GM19043 (cell line): ENCODE measurements at regions not wholly inside any gene's neighbourhood (a gene's known extent, or its start where the extent isn't known, plus 50 kb on each side); places are given as distances from the start of the nearest gene placed in this dataset.

ENCODE experiments used
- ATAC-seq: cut with Tn5 transposase; IDR thresholded peaks from one replicate; pipeline ENCODE4 v1.9.1; 2021; ENCODE audit warnings: low read depth; ENCODE audit not compliant: unreplicated experiment

DNA sequence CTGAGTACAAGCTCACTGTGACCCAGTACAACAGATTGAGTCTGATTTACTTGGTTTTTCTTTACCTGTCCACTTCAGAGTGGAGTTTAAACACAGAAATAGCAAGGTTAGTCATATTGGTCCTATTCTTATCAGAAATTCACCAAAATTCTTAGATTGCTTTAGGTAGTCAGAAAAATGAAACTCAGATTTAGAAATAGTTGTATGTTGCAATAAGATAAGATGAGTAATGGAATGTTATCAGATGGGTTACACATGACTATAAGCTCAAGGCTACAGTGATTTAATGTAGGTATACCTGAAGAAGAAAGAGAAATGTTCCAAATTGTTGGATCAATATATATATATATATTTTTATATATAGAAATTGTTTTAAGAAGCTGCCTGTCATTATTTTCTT is 524.1 kb downstream of the LRFN5 start:
- ATAC-seq: no peak

GRCh38 chr14:42123526-42123925 is 516.9 kb downstream of the LRFN5 start:
- ATAC-seq: no peak

GRCh38 chr14:42113358-42114069 is 506.8 kb downstream of the LRFN5 start:
- ATAC-seq: no peak

DNA sequence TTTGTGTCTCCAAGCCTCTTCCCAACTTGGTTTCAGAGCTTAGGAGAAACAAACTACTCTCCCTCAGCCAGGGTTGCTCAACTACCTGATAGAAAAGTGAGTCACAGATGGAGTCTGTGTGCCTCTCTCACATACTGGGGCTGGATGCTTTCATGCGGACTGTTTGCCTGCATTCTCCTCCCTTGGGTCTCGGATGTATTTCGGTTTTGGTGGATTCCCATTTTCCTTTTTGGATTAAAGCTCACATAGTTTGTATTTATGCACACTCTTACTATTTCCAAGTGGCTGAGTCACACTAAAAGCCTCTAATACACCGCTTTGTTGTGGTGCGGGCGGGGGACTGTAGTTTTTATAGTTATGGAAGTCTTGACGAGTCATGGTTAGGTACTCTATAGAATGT is 505.4 kb downstream of the LRFN5 start:
- no peak for ATAC-seq

DNA sequence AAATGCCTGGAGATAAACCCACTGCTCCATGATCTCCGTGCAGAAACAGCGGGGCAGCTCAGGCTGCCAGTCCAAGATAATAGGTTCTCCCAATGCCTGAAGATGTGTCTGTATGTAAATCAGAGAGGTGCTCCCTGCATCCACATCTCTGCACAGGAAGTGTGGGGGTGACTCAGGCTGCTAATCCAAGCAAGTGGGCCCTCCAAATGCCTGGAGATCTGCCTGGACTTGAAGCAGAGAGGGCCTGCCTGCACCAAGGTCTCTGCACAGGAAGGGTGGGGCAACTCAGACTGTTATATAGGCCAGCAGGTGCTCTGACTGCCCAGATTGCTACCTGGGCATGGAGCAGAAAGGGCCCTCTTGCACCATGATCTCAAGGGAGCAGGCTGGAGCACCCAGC is 504.7 kb downstream of the LRFN5 start:
- ATAC-seq: no peak

GRCh38 chr14:42110167-42110566 is 503.5 kb downstream of the LRFN5 start:
- ATAC-seq: no peak

DNA sequence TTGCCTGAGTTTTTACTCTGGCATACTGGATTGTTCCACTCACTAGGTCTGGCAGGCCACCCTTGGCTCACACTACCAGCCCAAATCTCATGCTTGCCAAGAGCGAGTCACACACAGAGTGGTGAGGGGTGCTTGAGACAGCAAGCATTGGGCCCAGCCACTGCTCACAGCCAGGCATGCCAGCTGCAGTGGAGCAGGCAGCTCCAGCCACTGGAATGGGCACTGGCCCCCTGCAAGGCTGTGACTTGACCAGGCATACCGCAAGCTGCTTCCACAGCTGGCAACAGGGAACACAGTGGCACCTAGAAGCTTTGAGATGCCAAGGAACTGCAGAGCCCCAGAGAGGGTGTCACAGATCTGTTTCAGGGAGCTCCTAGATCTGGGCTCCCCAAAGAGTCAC is 488.5 kb downstream of the LRFN5 start:
- ATAC-seq: no peak

- no peak for ATAC-seq
Measured at GRCh38 chr14:42090122-42090521, 483.4 kb downstream of the LRFN5 start.

DNA sequence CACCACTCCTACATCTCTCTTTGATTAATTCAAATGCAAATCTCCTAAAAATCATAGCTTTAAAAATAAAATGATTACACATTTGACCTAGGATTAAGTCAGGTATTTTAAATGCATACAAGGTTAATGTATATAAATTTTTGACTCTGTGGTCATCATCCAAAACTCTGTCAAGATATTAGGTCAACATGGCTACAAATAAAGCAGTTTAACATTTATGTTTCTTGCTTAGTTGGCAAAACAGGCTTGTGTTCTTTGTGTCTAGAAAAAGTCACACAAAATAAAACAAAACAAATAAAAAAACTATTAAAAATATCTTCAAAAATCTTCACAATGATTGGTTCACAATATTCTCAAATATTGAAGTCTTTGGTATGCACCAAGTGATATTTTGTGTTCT is 473.2 kb downstream of the LRFN5 start:
- ATAC-seq: no peak

DNA sequence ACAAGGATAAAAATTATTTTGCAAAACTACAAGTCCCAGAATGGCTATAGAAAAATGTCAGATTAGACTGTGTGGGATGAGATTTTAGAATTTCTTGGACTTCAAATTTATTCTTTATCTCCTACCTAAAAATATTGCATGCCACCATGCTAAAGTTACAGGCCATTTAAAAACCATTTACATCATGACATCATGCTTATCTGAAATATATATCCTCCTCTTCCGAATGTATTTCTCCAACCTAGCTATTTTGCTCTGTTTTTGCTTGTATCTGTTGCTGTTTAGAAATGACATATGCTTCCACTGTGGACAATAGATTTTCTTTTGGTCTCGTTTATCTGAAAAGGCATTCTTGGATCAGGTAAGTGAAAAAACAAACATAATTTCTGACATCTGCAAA is 471.7 kb downstream of the LRFN5 start:
- no peak for ATAC-seq

- no peak for ATAC-seq
Measured at GRCh38 chr14:42070031-42070430, 463.4 kb downstream of the LRFN5 start.

DNA sequence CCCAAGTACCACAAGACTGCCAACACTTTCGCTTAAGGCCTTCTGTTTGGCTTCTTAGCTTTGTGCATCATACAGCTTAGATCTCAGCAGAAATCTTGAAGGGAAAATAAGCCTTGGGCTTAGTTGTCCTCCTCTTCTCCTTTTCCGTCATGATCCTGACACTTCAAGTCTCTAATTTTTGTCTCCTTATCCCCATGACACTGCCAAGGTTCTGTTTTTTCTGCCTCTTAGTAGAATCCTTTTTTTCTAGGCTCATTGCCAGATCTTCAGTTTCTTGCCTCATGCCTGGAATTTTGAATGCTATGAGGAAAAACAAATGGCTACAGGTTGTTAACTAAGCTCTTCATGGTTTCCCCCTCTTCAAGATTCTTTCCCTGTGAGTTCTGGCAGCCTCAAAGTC is 450.4 kb downstream of the LRFN5 start:
- no peak for ATAC-seq

GRCh38 chr14:42047421-42048055 is 440.9 kb downstream of the LRFN5 start:
- no peak for ATAC-seq

- ATAC-seq: no peak
Measured at GRCh38 chr14:42045383-42045782, 438.7 kb downstream of the LRFN5 start.

- no peak for ATAC-seq
Measured at GRCh38 chr14:42028607-42029006, 421.9 kb downstream of the LRFN5 start.

DNA sequence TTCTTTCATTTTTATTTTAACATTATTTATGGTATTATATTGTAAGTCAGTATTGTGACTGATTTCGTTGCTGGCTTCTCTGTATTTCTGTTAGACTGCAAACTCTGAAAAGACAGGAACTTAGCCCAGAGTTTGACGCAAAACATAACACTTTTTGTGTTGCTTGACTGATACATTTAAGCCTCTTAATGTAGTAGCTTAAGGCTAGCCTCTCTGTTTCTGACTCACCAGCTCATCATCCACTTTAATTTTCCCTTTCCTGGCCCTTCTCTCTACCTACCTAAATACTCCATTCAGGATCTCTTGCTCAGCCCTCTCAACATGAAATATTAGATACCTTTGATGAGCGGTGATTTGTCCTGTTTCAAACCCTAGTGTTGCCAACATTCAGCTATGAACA is 420.6 kb downstream of the LRFN5 start:
- no peak for ATAC-seq

- no peak for ATAC-seq
Measured at GRCh38 chr14:42023452-42023851, 416.8 kb downstream of the LRFN5 start.

DNA sequence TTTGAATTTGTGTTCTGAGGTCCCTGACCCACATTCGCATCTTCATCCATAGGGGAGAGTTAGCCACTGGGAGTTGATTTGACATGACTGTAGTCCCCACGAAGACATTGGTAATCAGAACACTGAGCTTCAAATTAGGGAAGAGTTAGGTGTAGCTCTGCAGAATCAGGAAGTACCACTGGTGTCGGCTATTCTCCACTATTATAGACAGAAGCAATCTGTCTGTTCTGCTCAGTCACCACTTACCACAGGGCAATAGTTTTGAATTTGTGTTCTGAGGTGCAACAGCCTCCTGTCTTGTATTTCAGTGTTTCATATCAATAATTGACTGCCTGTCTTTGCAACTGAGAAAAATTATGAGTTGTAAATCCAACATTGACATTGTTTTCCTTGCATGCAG is 407.6 kb downstream of the LRFN5 start:
- no peak for ATAC-seq

- ATAC-seq: no peak
Measured at GRCh38 chr14:42013559-42013958, 406.9 kb downstream of the LRFN5 start.

DNA sequence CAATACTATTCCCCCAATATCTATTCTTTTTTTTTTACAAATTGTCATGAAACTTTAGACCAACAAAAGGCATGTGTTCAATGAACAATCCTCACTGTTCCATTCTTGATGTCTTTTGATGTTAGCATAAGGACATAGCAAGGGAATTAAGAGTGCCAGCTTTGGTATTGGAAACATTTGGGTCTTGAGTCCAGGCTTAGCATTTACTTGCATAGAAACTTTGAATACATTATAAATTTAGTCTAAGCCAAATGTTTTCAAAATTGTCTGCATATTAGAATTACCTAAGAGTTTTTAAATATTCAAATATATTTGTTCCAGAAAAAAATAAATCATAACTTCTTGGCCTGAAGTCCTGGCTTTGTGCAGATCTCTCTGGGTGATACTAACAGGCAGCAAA is 406.5 kb downstream of the LRFN5 start:
- ATAC-seq: no peak

DNA sequence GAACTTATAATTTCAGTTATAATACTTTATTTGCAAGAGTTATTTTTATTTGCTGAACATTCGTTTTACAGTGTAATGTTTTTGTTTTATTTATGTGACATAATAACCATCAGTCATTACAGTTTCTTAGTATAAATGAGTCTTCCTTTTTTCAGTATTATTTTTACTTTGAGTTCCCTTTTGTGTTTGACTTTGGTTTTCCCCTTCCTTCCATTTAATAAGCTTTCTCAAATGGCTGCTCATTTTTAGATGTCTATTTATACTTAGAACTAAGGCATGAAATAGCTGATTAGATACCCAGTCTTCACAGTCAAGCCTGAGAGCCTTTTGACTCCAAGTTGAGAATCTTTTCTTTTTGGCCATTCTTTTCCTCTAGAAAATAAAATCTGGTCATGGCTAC is 404.5 kb downstream of the LRFN5 start:
- no peak for ATAC-seq

DNA sequence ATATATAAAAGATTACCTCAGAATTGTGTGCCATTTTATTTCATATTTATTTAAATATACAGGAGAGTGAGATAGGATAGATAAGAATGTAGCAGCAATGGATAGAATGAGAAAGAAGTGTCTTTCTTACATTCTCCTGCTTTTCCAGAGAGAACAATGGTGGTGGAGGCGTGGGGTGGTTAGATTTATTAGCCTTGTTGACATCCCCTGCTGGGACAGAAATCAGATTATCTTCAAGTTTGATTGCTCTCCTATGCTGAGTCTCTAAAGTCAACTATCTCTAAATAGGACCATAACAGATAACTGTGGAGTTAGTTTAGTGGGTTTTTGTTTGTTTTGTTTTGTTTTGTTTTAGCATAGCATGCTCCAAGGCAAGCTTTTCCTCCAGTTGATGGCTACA is 397.6 kb downstream of the LRFN5 start:
- no peak for ATAC-seq

- ATAC-seq: no peak
Measured at GRCh38 chr14:42002141-42002540, 395.5 kb downstream of the LRFN5 start.
